GM21390 (cell line): ENCODE measurements at regions not wholly inside any gene's neighbourhood (a gene's known extent, or its start where the extent isn't known, plus 50 kb on each side); places are given as distances from the start of the nearest gene placed in this dataset.

Source experiments
- ATAC-seq: cut with Tn5 transposase; IDR thresholded peaks from one replicate; pipeline ENCODE4 v1.9.1; 2021; ENCODE audit not compliant: unreplicated experiment

DNA sequence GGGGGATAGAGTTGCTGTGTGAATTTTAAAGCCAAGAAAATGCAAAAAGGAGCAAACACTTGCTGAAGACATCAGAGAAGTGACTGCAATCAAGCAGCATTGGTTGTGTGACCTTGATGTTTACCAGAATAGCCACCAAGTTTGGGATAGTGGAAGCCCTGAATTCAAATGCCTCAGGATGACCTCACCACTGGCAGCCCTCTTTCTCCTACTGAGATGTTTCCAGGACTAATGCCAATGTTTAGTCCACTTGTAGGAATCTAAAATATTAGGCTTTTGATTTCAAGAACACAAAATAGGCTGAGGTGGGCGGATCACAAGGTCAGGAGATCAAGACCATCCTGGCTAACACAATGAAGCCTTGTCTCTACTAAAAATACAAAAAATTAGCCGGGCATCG is 112.2 kb upstream of the NUDT12 start:
- no peak for ATAC-seq

DNA sequence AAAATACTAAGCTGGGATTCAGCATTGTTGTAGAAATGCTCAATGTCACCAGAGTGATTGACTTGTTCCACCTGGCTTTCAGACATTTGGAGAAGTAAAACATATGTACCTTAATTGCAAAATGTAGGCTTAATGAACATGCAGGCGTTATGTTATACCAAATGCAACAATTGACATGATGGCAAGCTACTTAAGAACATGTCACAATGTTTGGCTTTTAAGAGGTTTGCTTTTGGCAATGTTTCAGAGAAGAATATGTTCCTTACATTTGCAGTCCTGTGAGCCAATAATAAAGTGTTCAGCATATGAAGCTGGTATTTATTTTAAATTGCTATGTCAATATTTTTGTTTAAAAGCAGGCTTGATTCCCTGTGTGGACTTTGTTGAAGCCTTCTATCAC is 111.7 kb upstream of the NUDT12 start:
- ATAC-seq = no peak

DNA sequence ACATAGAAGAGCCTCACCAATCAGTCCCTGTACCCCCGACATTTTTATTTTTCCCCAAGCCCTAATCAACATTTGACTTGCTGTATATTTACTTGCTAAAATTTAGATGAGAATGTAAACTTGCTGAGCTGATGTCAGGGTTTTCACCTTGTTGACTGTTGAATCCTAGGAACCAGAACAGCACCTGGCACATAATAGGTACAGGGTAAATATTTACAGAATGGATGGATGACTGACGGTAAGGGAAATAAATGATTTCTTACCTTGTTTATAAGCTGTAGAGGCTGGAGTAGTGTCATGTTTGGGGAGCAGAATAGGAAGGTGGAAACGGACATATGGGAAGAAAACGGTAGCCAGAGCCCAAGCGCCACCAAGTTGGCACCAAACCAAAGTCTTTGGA is 107.0 kb upstream of the NUDT12 start:
- no peak for ATAC-seq

DNA sequence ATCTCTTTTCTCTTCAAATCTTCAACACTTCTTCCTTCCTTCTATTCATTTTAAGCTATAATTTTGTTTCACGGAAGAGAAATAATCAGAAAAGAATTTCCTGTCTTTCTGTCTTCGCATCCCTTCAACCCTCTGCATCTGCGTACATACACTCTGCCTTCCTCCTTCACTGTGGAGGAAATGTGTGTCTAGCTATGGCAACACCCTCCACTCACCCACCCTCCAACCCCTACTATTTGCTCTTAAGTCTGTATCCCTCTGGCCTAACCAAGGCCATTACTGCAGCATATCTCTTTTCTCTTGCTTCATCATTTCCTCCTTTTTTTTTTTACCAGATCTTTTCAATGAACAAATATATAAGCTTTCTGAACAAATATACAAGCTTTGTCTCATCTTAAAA is 105.7 kb upstream of the NUDT12 start:
- no peak for ATAC-seq

DNA sequence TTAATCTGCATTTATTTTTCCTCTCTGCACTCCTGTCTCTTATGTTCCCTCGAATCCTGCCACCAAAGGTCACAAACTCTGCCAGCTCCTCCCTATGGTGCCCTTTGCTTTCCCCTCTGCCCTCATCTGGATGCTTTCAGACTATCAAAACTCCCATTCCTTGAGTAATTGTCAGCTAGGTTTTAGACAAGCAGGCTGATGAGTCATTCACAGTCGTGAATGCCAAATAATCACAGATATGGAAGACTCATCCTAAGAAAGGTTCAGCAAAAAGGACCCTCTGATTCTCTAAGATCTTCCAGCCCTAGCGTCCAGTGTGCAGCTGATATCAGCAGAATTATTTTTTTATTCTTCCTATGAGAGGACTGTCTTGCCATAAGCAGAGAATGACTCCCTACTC is 104.5 kb upstream of the NUDT12 start:
- ATAC-seq = no peak

DNA sequence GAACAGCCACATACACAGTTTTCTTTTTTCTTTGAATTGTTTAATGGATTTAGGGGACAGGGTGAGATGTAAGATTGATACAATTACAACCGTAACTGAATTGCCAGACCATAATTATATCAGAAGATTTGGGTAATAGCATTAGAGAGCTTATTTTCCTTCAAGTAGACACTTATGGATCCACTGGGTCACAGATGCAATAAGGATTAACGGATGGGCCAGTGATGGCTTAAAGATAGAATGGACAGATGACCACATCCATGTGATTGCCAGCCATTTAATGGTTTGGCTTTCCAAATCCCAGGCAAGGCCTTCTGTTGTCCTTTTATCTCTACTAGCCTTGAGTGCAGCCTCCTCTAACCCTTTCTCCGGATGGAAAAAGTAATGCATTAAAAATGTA is 94.7 kb upstream of the NUDT12 start:
- ATAC-seq = no peak

DNA sequence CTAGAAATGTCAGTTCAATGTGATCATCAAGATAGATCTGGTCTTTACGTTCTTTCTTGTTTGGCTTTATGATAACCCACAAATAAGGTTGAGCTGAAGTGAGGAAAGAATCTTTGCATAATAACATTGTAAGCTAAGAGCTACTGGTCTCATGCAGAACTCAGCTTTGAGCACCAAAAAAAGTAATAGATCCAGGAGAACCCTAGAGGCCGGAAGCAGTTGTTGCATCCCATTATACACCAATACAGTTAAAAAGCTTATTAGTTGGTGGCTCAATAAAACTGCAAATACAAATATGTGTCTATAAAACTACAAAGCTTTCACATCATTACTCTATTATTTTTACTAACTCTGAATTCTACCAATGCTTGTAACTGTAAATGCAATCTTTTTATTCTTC is 85.5 kb upstream of the NUDT12 start:
- no peak for ATAC-seq

DNA sequence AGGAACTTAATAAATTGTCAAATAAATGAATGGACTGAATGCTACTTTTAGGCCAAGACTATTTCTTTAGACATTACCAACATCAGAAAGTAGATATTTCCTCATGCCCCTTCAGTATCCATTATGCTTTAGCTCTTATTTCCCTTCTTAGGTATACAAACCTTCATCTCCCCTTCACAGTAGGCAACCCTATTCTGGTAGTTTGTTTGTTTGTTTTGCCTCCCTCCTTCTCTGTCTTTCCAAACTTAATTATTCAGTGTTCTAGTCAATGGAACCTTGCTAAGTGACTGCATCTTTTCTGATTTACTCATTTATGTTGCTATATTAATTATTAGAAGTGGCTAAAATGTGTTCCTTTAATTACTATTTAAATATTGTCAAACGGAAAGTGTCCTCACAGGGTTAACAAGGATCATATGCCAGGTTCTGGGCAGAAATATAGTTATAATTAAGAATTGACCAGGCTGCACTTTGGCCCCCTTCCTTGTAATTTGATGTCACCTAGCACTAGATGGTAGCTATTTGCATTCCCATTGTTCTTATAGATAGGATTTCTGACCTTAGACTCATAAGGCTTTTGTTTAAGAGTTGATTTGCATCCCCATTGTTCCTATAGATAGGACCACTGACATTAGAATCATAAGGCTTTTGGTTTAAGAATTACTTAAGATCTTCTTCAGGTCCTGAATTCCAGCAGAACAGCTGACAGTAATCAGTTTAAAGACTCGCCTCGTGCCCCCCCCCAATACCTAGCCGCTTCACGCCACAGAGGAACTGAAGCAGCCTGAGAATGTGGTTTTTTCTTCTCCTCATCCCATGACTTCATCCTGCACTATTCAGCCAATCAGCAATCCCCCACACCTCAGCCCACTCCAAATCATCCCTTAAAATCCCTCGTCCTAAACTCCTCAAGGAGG is 84.4 kb upstream of the NUDT12 start:
- ATAC-seq = no peak

DNA sequence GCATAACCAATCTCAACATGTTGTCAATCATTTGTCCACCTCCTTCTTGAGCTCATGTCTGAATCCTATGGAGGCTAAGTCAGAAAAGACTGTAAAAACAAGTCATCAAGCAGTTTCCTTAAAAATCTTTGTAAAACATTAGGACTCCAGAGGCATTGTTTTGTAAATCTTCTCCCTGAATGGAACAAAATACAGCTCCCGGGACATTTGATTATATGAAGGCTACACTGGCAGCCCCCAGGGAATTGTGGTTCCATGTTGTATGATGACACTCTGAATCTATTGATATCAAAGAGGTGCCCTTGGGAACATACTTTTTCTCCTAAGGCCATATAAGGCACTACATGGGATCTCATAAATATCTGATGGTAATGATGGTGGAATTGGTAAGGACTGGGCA is 83.2 kb upstream of the NUDT12 start:
- ATAC-seq = no peak

DNA sequence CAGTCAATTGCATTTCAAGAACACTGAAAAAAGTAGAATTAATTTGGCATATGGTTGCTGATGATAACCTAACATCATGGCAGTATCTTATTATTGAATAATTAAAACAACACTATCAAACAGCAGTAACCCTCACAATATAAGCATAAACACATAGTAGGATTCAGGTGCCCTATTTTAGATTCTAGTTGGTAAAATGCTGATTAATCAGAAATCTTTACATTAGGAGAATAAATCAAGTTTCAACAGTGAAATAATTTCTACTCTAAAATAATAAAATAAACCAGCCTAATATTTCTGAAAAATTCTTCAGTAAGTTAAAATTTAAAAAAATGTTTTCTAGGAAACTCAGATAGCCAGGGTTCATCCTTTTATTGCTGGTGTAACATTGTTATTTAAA is 76.4 kb upstream of the NUDT12 start:
- no peak for ATAC-seq

DNA sequence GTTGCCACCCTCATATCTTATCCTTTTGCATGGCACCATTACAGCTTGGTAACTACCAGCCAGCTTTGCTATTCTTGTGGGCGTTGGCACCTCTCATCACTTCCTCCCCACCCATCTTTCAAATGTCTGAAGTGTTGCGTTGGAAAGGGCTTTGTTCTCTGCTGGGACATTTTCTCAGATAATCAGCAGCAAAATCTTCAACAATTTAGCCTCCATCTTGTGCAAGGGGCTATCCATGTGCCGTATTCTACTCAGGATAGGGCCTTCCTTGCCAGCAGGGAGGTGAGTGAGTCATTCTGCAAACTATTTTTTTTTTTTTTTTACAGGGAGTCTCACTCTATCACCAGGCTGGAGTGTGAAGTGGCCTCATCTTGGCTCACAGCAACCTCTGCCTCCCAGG is 62.1 kb upstream of the NUDT12 start:
- ATAC-seq = no peak

DNA sequence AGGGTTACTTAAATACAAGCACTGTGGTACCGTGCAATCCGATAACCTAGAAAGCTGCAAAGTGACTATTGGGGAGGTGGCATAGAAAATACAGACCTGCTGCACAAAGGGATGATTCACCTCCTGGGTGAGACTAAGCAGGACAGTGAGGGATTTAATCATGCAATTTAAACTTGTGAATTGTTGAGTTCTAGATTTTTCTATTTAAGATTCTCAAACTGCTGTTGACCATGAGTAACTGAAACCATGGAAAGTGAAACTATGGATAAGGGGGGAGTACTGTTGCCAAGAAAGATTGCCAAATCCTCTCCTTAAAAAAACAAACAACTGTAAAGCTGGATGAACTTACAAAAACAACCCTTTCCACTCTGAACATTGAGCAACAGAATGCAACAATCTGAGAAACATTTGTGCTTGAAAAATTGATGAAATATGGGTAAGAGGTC is 61.5 kb upstream of the NUDT12 start:
- no peak for ATAC-seq

DNA sequence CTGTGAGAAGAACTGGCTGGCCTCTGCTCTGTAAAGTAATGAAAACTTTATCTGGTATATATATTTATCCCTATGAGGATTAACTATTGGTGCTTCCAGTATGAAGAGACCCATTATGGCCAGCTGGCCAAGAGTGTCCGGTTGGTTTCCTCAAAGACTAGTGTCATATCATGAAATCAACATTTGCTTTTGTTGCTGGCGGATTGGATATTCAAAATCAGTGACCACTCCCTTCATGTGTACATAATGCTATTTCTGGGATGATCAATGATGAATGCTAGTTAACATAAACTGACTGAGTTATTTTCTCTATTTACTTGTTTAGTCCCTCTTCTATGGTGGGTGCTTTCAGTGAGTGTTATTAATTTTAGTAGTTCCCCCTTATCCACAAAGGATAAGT is 60.8 kb upstream of the NUDT12 start:
- ATAC-seq = no peak

DNA sequence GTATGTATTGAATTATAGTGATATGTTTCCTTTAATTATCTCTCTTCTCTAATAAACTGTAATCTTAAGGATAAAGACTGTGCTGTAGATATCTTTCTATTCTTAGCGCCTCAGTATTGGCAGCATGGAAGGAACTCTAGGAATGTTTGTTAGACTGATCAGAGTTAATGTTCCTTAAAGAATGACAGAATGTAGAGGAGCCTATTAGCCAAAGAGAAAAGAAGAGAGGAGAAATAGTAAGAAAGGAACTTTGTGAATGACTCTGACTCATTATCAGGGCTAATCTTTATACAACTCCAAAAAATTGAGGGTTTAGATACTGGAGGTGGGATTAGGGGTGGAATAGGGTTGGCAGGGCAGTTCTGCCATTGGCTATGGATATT is 59.0 kb upstream of the NUDT12 start:
- ATAC-seq = no peak

DNA sequence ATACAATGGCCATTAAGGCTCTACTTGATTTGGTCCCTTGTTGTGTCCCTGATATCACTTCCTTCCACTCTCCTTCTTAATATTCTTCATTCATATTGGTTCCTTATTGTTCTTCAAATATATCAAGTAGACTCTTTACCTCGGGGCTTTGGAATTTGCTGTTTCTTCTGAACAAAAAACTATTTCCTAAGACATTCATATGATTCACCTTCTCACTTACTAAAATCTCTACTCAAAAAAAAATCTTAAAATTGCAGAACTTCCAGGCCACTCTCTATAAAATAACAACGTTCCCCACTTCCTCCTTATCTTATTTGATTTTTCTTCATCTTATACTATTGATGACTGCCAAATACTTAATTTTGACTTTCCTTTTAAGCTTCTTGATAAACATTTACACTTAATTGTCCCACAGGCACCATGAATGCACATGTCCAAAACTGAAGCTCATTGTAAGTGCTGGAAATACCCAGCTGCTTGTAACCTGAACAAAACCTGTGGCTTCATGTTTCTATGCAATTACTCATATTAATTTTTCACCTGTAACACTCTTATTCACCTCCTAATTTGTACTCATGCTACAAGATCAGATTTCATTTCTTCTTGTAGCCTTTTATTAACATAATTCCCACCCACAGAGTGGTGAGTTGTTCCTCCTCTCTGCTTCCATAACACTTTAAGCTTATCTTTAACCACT is 58.4 kb upstream of the NUDT12 start:
- no peak for ATAC-seq

DNA sequence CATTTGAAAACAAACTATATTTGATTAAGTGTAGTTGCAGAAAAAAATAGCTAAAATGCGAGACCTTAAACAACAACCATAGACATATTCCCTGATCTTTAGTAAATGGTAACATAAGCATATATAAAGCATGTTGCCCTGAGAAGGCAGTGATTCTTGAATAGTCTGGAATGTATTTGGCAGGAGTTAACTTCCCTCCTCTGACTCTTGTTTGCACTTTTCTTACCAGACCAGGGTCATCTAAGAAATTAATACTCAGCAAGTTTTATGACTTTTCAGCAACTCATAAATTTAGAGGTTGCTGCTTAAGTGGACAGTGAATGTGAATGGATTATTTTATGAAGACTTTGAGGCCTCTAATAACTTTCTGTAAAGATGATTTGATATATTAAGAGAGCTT is 55.3 kb upstream of the NUDT12 start:
- no peak for ATAC-seq

DNA sequence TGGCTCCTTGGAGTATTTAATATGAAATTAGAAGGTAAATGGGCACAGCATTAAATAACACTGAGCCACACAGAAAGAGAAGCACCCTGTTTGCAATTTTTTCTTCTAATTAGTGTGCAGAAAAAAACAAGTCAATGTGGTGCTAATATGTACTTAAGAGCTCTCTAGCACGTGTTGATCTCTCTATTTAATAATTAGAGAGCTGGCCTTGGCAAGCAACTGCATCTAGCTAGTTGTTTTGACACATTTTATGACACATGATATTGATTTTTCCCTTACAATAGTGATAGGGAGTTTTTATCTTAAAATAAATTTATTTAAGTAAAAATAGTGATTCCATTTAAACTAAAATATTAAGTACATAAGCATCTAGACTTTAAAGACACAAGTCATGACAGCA is 54.5 kb upstream of the NUDT12 start:
- no peak for ATAC-seq

DNA sequence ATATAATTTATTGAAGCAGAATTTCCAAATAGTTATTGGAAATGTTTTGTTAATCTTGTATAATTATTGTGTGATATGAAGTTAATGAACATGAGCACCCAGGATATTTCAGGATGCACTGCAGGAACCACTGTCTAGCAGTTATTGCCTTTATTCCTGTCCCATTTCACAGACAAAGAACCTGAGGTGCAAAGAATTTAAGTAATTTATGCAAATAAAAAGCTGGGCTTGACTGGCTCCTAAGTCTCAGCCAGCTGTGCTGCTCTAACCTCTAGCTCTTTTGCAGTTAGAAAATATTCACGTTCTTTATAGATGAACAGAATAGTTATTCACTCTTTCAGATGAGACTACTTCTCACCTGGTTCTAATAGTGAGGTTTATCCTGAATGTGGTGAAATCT is 50.0 kb upstream of the NUDT12 start:
- ATAC-seq = no peak
